NCI-H460 (cell line): ENCODE measurements at regions not wholly inside any gene's neighbourhood (a gene's known extent, or its start where the extent isn't known, plus 50 kb on each side); places are given as distances from the start of the nearest gene placed in this dataset.

Experiments
- DNase-seq: peaks from one replicate; pipeline ENCODE4 v3.0.0-alpha.2; 2016; ENCODE audit warnings: low read depth; ENCODE audit errors: extremely low read depth
- small RNA-seq, 2 experiments: library from RNA; depleted of rRNA; stranded (forward); fragments of <200 nt; gene quantifications; one replicate each; pipeline ENCODE3, GENCODE V24; 2014

GRCh38 chr2:173854840-173855239 lies 110.3 kb downstream of the SP3 start:
- DNase-seq: no peak

DNA sequence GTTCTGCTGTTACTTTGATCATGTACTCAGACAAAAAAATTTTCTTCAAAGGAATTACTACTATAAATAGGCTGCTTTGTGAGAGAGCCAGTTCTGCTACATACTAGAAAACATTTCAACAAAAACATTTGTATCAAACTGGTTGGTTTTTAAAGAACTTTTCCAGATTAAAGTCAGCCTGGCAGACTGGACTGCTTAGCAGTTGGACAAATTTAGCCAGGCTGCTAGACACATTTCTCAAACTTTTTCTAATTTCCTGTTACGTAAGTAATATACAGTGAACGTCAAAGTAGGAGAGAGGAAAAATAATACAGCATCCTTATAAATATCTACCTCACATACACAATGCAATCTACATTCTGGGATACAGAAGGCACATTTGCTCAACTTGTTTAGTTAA lies 109.5 kb downstream of the SP3 start:
- no peak for DNase-seq

Small RNA genes lying in the stretch of these regions (small RNA-seq; reads per million reads assigned to genes)
- gene AC013410.2: 0 reads per million in 2 experiments
